ENCODE measurements at regions not wholly inside any gene's neighbourhood (a gene's known extent, or its start where the extent isn't known, plus 50 kb on each side); places are given as distances from the start of the nearest gene placed in this dataset.

- Histone ChIP-seq H3K27me3 (ENCODE audit: control insufficient read depth in 1 of 2, insufficient read depth in 2 of 2, low read length in 2 of 2) (no peaks in the 10 kb centered on the region), H3K4me3 (ENCODE audit: low read depth in 1 of 2, low read length in 2 of 2) (no peak overlapping the region), H3K9me3 (ENCODE audit: control insufficient read depth in 1 of 2, low read length in 2 of 2) (no peaks in the 10 kb centered on the region), H3K27ac (ENCODE audit: low read depth, low read length) (no peak overlapping the region), H3K9ac (ENCODE audit: low read depth in 1 of 2, low read length in 2 of 2) (no peak overlapping the region), H3K36me3 (ENCODE audit: control insufficient read depth in 1 of 2, insufficient read depth in 2 of 2, low read length in 2 of 2) (no peaks in the 10 kb centered on the region), H3K4me1 (ENCODE audit: control insufficient read depth in 1 of 2, insufficient read depth in 2 of 2, low read length in 2 of 2) (no peaks in the 10 kb centered on the region)
Observed at GRCh38 chr4:173769568-173769967, 239.5 kb upstream of the HAND2 start.

DNA sequence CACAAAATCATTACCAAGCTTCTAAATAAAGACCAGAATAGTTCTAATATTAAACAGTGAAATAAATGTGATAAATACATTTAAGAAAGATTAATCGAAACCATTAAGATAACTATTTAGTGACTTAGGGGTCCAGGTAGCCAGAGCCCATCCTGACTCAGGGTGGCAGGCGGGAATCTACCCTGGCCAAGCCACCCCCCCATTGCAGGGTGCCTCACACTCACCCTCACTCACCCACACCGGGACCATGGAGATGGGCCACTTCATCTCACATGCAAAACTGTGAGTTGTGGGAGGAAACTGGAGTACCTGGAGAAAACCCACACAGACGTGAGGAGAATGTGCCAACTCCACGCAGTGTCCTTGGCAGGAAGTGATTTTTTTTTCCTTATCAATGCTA lies 237.6 kb upstream of the HAND2 start:
- Histone ChIP-seq H3K9me3 (ENCODE audit: control insufficient read depth in 1 of 2, low read length in 2 of 2) (no peaks in the 10 kb centered on the region), H3K4me1 (ENCODE audit: control insufficient read depth in 1 of 2, insufficient read depth in 2 of 2, low read length in 2 of 2) (no peaks in the 10 kb centered on the region), H3K36me3 (ENCODE audit: control insufficient read depth in 1 of 2, insufficient read depth in 2 of 2, low read length in 2 of 2) (no peaks in the 10 kb centered on the region), H3K27me3 (ENCODE audit: control insufficient read depth in 1 of 2, insufficient read depth in 2 of 2, low read length in 2 of 2) (no peaks in the 10 kb centered on the region), H3K4me3 (ENCODE audit: low read depth in 1 of 2, low read length in 2 of 2) (no peak overlapping the region), H3K27ac (ENCODE audit: low read depth, low read length) (no peak overlapping the region), H3K9ac (ENCODE audit: low read depth in 1 of 2, low read length in 2 of 2) (no peak overlapping the region)

DNA sequence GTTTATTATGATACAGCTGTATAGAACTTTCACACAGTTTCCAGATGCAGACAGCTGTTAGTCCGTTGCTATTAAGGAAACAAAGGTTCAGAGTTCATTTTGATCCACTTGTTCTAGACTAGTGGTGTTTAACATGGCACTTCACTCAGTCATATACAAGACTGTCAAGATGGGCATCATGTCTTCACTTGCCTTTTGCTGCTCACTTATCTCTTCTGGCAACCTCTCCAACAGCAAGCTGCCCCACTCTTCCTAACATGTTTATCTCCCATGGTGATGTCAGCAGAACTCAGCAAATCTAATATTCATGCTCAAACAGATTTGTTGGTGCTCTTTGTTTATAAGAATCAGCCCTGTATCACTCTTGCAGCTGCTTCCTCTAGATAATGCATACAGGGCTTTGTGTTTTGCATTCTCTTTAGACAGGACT lies 236.2 kb upstream of the HAND2 start:
- no peaks in the 10 kb centered on the region for H3K36me3 ChIP-seq (ENCODE audit: control insufficient read depth in 1 of 2, insufficient read depth in 2 of 2, low read length in 2 of 2)
- no peak overlapping the region for H3K27ac ChIP-seq (ENCODE audit: low read depth, low read length)
- H3K27me3 ChIP-seq (ENCODE audit: control insufficient read depth in 1 of 2, insufficient read depth in 2 of 2, low read length in 2 of 2) = no peaks in the 10 kb centered on the region
- no peak overlapping the region for H3K4me3 ChIP-seq (ENCODE audit: low read depth in 1 of 2, low read length in 2 of 2)
- H3K4me1 ChIP-seq (ENCODE audit: control insufficient read depth in 1 of 2, insufficient read depth in 2 of 2, low read length in 2 of 2) = no peaks in the 10 kb centered on the region
- H3K9me3 ChIP-seq (ENCODE audit: control insufficient read depth in 1 of 2, low read length in 2 of 2) = no peaks in the 10 kb centered on the region
- no peak overlapping the region for H3K9ac ChIP-seq (ENCODE audit: low read depth in 1 of 2, low read length in 2 of 2)

DNA sequence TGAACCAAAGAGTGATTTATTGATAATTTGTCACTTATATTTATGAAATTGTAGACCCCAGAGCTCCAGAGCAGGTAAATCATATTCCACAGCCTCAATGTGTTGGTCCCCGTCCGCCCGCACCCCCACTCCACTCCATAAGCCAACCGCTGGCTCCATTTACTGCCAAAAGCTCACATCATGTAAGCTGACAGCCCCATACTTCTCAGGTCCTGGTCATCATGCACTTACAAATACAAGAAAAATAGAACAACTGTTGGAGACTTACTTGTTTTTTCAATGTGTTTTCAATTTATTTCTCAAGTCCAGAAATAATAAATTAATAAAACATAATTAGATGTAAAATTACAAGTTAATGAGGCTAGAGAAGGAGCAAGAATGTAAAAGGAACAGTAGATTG lies 235.7 kb upstream of the HAND2 start:
- no peaks in the 10 kb centered on the region for H3K9me3 ChIP-seq (ENCODE audit: control insufficient read depth in 1 of 2, low read length in 2 of 2)
- H3K9ac ChIP-seq (ENCODE audit: low read depth in 1 of 2, low read length in 2 of 2) = no peak overlapping the region
- H3K27ac ChIP-seq (ENCODE audit: low read depth, low read length) = no peak overlapping the region
- no peak overlapping the region for H3K4me3 ChIP-seq (ENCODE audit: low read depth in 1 of 2, low read length in 2 of 2)
- no peaks in the 10 kb centered on the region for H3K27me3 ChIP-seq (ENCODE audit: control insufficient read depth in 1 of 2, insufficient read depth in 2 of 2, low read length in 2 of 2)
- H3K4me1 ChIP-seq (ENCODE audit: control insufficient read depth in 1 of 2, insufficient read depth in 2 of 2, low read length in 2 of 2) = no peaks in the 10 kb centered on the region
- H3K36me3 ChIP-seq (ENCODE audit: control insufficient read depth in 1 of 2, insufficient read depth in 2 of 2, low read length in 2 of 2) = no peaks in the 10 kb centered on the region

- Histone ChIP-seq H3K27ac (ENCODE audit: low read depth, low read length) (no peak overlapping the region), H3K36me3 (ENCODE audit: control insufficient read depth in 1 of 2, insufficient read depth in 2 of 2, low read length in 2 of 2) (no peaks in the 10 kb centered on the region), H3K4me3 (ENCODE audit: low read depth in 1 of 2, low read length in 2 of 2) (no peak overlapping the region)
Observed at GRCh38 chr4:173763389-173763788, 233.4 kb upstream of the HAND2 start.

GRCh38 chr4:173761938-173762337 lies 231.9 kb upstream of the HAND2 start:
- H3K4me1 ChIP-seq (ENCODE audit: control insufficient read depth in 1 of 2, insufficient read depth in 2 of 2, low read length in 2 of 2) = no peaks in the 10 kb centered on the region
- H3K9me3 ChIP-seq (ENCODE audit: control insufficient read depth in 1 of 2, low read length in 2 of 2) = no peaks in the 10 kb centered on the region
- H3K27ac ChIP-seq (ENCODE audit: low read depth, low read length) = no peak overlapping the region
- no peak overlapping the region for H3K4me3 ChIP-seq (ENCODE audit: low read depth in 1 of 2, low read length in 2 of 2)
- no peak overlapping the region for H3K9ac ChIP-seq (ENCODE audit: low read depth in 1 of 2, low read length in 2 of 2)
- H3K36me3 ChIP-seq (ENCODE audit: control insufficient read depth in 1 of 2, insufficient read depth in 2 of 2, low read length in 2 of 2) = no peaks in the 10 kb centered on the region
- H3K27me3 ChIP-seq (ENCODE audit: control insufficient read depth in 1 of 2, insufficient read depth in 2 of 2, low read length in 2 of 2) = no peaks in the 10 kb centered on the region

More at GRCh38 chr4:173763389-173763788, 233.4 kb upstream of the HAND2 start:
- H3K4me1 ChIP-seq (ENCODE audit: control insufficient read depth in 1 of 2, insufficient read depth in 2 of 2, low read length in 2 of 2) = no peaks in the 10 kb centered on the region
- no peak overlapping the region for H3K9ac ChIP-seq (ENCODE audit: low read depth in 1 of 2, low read length in 2 of 2)
- no peaks in the 10 kb centered on the region for H3K27me3 ChIP-seq (ENCODE audit: control insufficient read depth in 1 of 2, insufficient read depth in 2 of 2, low read length in 2 of 2)
- H3K9me3 ChIP-seq (ENCODE audit: control insufficient read depth in 1 of 2, low read length in 2 of 2) = no peaks in the 10 kb centered on the region

GRCh38 chr4:173761236-173761635 lies 231.2 kb upstream of the HAND2 start:
- Histone ChIP-seq H3K27ac (ENCODE audit: low read depth, low read length) (no peak overlapping the region), H3K9me3 (ENCODE audit: control insufficient read depth in 1 of 2, low read length in 2 of 2) (no peaks in the 10 kb centered on the region), H3K4me1 (ENCODE audit: control insufficient read depth in 1 of 2, insufficient read depth in 2 of 2, low read length in 2 of 2) (no peaks in the 10 kb centered on the region), H3K9ac (ENCODE audit: low read depth in 1 of 2, low read length in 2 of 2) (no peak overlapping the region), H3K36me3 (ENCODE audit: control insufficient read depth in 1 of 2, insufficient read depth in 2 of 2, low read length in 2 of 2) (no peaks in the 10 kb centered on the region), H3K4me3 (ENCODE audit: low read depth in 1 of 2, low read length in 2 of 2) (no peak overlapping the region), H3K27me3 (ENCODE audit: control insufficient read depth in 1 of 2, insufficient read depth in 2 of 2, low read length in 2 of 2) (no peaks in the 10 kb centered on the region)

DNA sequence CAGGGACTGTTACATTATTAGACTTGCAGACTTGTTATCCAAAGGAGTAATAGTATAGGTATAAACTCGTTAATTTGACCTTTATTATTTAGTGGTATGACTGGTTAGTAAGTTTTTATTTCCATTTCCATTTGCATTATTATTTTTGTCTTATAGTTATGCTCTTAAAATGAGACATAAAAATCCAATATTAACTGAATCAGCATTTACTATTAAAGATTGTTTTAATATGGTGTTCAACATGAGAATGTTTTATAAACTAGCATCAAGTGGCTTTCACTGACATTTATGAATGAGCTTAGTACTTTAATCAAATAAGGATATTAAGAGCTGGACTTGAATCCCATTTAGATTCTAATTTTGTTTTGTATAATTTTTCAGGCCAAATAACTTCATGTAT lies 228.1 kb upstream of the HAND2 start:
- H3K9ac ChIP-seq (ENCODE audit: low read depth in 1 of 2, low read length in 2 of 2) = no peak overlapping the region
- H3K36me3 ChIP-seq (ENCODE audit: control insufficient read depth in 1 of 2, insufficient read depth in 2 of 2, low read length in 2 of 2) = no peaks in the 10 kb centered on the region

DNA sequence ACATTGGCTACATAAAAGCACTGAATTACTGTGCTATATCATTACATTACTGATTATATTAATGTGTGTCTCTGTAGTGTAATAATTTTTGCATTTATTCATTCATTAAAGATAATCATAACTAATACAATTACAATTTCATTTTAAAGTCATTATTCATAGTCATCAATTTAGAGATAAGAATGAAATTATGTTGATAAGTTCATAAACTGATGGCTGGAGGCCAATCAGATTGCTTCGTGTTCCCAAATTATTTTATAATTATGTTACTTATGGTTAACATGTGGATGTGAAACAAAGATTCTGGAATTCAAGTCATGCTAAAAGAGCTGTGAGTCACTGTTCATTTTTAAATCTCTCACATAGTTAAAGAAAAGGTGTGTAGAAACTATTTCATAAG lies 223.4 kb upstream of the HAND2 start:
- no peaks in the 10 kb centered on the region for H3K36me3 ChIP-seq (ENCODE audit: control insufficient read depth in 1 of 2, insufficient read depth in 2 of 2, low read length in 2 of 2)
- H3K4me1 ChIP-seq (ENCODE audit: control insufficient read depth in 1 of 2, insufficient read depth in 2 of 2, low read length in 2 of 2) = no peaks in the 10 kb centered on the region
- H3K27ac ChIP-seq (ENCODE audit: low read depth, low read length) = no peak overlapping the region
- H3K27me3 ChIP-seq (ENCODE audit: control insufficient read depth in 1 of 2, insufficient read depth in 2 of 2, low read length in 2 of 2) = no peaks in the 10 kb centered on the region
- H3K9ac ChIP-seq (ENCODE audit: low read depth in 1 of 2, low read length in 2 of 2) = no peak overlapping the region
- no peaks in the 10 kb centered on the region for H3K9me3 ChIP-seq (ENCODE audit: control insufficient read depth in 1 of 2, low read length in 2 of 2)
- no peak overlapping the region for H3K4me3 ChIP-seq (ENCODE audit: low read depth in 1 of 2, low read length in 2 of 2)

More for the DNA sequence above, 228.1 kb upstream of the HAND2 start:
- H3K4me1 ChIP-seq (ENCODE audit: control insufficient read depth in 1 of 2, insufficient read depth in 2 of 2, low read length in 2 of 2) = no peaks in the 10 kb centered on the region
- H3K27ac ChIP-seq (ENCODE audit: low read depth, low read length) = no peak overlapping the region
- no peaks in the 10 kb centered on the region for H3K27me3 ChIP-seq (ENCODE audit: control insufficient read depth in 1 of 2, insufficient read depth in 2 of 2, low read length in 2 of 2)
- no peak overlapping the region for H3K4me3 ChIP-seq (ENCODE audit: low read depth in 1 of 2, low read length in 2 of 2)
- H3K9me3 ChIP-seq (ENCODE audit: control insufficient read depth in 1 of 2, low read length in 2 of 2) = no peaks in the 10 kb centered on the region

- no peak overlapping the region for H3K27ac ChIP-seq (ENCODE audit: low read depth, low read length)
- H3K36me3 ChIP-seq (ENCODE audit: control insufficient read depth in 1 of 2, insufficient read depth in 2 of 2, low read length in 2 of 2) = no peaks in the 10 kb centered on the region
- H3K4me3 ChIP-seq (ENCODE audit: low read depth in 1 of 2, low read length in 2 of 2) = no peak overlapping the region
- no peaks in the 10 kb centered on the region for H3K27me3 ChIP-seq (ENCODE audit: control insufficient read depth in 1 of 2, insufficient read depth in 2 of 2, low read length in 2 of 2)
- no peaks in the 10 kb centered on the region for H3K9me3 ChIP-seq (ENCODE audit: control insufficient read depth in 1 of 2, low read length in 2 of 2)
- no peaks in the 10 kb centered on the region for H3K4me1 ChIP-seq (ENCODE audit: control insufficient read depth in 1 of 2, insufficient read depth in 2 of 2, low read length in 2 of 2)
- H3K9ac ChIP-seq (ENCODE audit: low read depth in 1 of 2, low read length in 2 of 2) = no peak overlapping the region
Observed at GRCh38 chr4:173752610-173753230, 222.7 kb upstream of the HAND2 start.

- no peak overlapping the region for H3K9ac ChIP-seq (ENCODE audit: low read depth in 1 of 2, low read length in 2 of 2)
- no peak overlapping the region for H3K4me3 ChIP-seq (ENCODE audit: low read depth in 1 of 2, low read length in 2 of 2)
- no peaks in the 10 kb centered on the region for H3K9me3 ChIP-seq (ENCODE audit: control insufficient read depth in 1 of 2, low read length in 2 of 2)
- no peak overlapping the region for H3K27ac ChIP-seq (ENCODE audit: low read depth, low read length)
- H3K36me3 ChIP-seq (ENCODE audit: control insufficient read depth in 1 of 2, insufficient read depth in 2 of 2, low read length in 2 of 2) = no peaks in the 10 kb centered on the region
- no peaks in the 10 kb centered on the region for H3K4me1 ChIP-seq (ENCODE audit: control insufficient read depth in 1 of 2, insufficient read depth in 2 of 2, low read length in 2 of 2)
- H3K27me3 ChIP-seq (ENCODE audit: control insufficient read depth in 1 of 2, insufficient read depth in 2 of 2, low read length in 2 of 2) = no peaks in the 10 kb centered on the region
Observed at GRCh38 chr4:173748353-173748752, 218.3 kb upstream of the HAND2 start.

Measured in duodenal mucosa (tissue), 2 donors.